Panc1 (cell line): ENCODE measurements at regions not wholly inside any gene's neighbourhood (a gene's known extent, or its start where the extent isn't known, plus 50 kb on each side); places are given as distances from the start of the nearest gene placed in this dataset.

Source experiments
- ATAC-seq: fragments of 200-7000 bp; cut with Tn5 transposase; 2 replicates; pipeline ENCODE4 v1.9.1; 2020; ENCODE audit warnings: mild to moderate bottlenecking, moderate library complexity
- BruUV-seq: library from RNA; stranded (reverse); fragments of 400-500 nt; replicated peaks from 2 replicates; lab custom pipeline; 2021; lab: Mats Ljungman, UMichigan
- CTCF ChIA-PET: fragments of 300-600 bp; sonication (Branson Sonifier 250); formaldehyde crosslinking; loops from one replicate; lab custom pipeline; 2022; ENCODE audit warnings: antibody characterized with exemption; lab: Charles Lee
- POLR2A ChIA-PET: fragments of 300-600 bp; sonication (Branson Sonifier 250); formaldehyde crosslinking; loops from one replicate; lab custom pipeline; 2022; ENCODE audit warnings: antibody characterized with exemption; lab: Charles Lee
- DNase-seq: peaks from one replicate; pipeline ENCODE4 v3.0.0-alpha.2; 2010; ENCODE audit warnings: low read depth, low spot score
- H3K27ac ChIP-seq: 2 replicates; pipeline ENCODE4 v1.5.1; 2011; ENCODE audit warnings: mild to moderate bottlenecking, low read length, inconsistent platforms
- H3K27me3 ChIP-seq: fragments of 200-500 bp; sonication (Bioruptor generic); 2 replicates; pipeline ENCODE4 v1.6.0; 2014; ENCODE audit warnings: low read length, inconsistent platforms; ENCODE audit not compliant: control insufficient read depth, insufficient read depth
- H3K36me3 ChIP-seq: fragments of 200-500 bp; sonication (Bioruptor generic); 2 replicates; pipeline ENCODE4 v1.5.1; 2014; ENCODE audit warnings: inconsistent platforms, mild to moderate bottlenecking, low read length, moderate library complexity; ENCODE audit not compliant: control insufficient read depth, insufficient read depth
- H3K4me1 ChIP-seq: 2 replicates; pipeline ENCODE4 v1.5.1; 2011; ENCODE audit warnings: inconsistent platforms, mild to moderate bottlenecking, low read length, moderate library complexity; ENCODE audit not compliant: control insufficient read depth, insufficient read depth
- H3K4me3 ChIP-seq, 2 experiments: 2 replicates each; pipeline ENCODE4 v1.5.1; 2011 to 2012; ENCODE audit warnings: low read depth in 2 of 2, low read length in 2 of 2, mild to moderate bottlenecking in 2 of 2, inconsistent platforms in 1 of 2, moderate library complexity in 1 of 2
- H3K9me3 ChIP-seq: fragments of 200-500 bp; sonication (Bioruptor generic); 2 replicates; pipeline ENCODE4 v1.5.1; 2014; ENCODE audit warnings: low read depth, mild to moderate bottlenecking, inconsistent platforms, low read length, moderate library complexity; ENCODE audit not compliant: control insufficient read depth, insufficient read depth
- POLR2AphosphoS5 ChIP-seq: IDR thresholded peaks from 2 replicates; pipeline ENCODE4 v1.6.1; 2012; ENCODE audit warnings: mild to moderate bottlenecking, low read depth, low read length, moderate library complexity
- REST ChIP-seq, 2 experiments: IDR thresholded peaks; 2 replicates each; pipeline ENCODE4 v1.6.1; 2011 to 2012; ENCODE audit warnings: low read depth in 2 of 2, control low read depth in 1 of 2, low read length in 1 of 2, mild to moderate bottlenecking in 1 of 2, moderate library complexity in 1 of 2; ENCODE audit not compliant: insufficient read depth in 1 of 2
- SIN3A ChIP-seq: IDR thresholded peaks from 2 replicates; pipeline ENCODE4 v1.6.1; 2012; ENCODE audit warnings: low read depth, mild to moderate bottlenecking, low read length, moderate library complexity, borderline replicate concordance; ENCODE audit not compliant: insufficient read depth
- TCF7L2 ChIP-seq: IDR thresholded peaks from 2 replicates; pipeline ENCODE4 v1.6.1; 2011; ENCODE audit warnings: mild to moderate bottlenecking, low read depth, low read length, inconsistent platforms
- in situ Hi-C: cut with HindIII; loops from 2 replicates; pipeline ENCODE4 v1.10.0; 2016; ENCODE audit warnings: low sequenced_read_pairs, low pct_unique_long_range_greater_than_20kb
- intact Hi-C: fragments of 100-400 bp; cut with micrococcal nuclease; formaldehyde crosslinking; loops from one replicate; pipeline ENCODE4 v1.10.0; 2022; ENCODE audit not compliant: unreplicated experiment
- TF ChIP-seq, protein P1 (sequence below): fragments of 450-650 bp; IDR thresholded peaks from 2 replicates; pipeline ENCODE4 v1.5.1; 2017; ENCODE audit warnings: mild to moderate bottlenecking

DNA sequence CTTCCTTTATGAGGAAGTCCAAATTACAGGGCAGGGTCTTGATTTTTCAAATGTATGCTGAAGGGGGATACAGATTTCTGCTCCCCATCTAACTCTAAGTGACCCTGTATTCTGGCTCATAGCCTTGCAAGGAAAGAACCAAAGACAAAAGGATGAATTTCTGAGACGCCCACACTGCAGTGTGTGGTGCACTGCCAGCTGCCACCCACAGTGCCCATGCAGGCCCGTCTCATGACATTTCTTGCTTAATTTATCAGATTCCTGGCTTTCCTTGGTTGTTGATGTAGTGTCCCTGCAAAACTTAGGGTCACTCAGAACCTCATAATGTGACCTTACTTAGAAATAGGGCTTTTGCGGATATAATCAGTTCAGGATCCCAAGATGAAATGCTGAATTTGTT lies 68.0 kb downstream of the CBLN4 start:
- H3K27me3 ChIP-seq = no peaks in the 10 kb centered on the region
- BruUV-seq = no TSS peak
- no peak overlapping the region for H3K4me3 ChIP-seq
- intact Hi-C loops = no loop called here
- in situ Hi-C loops = no loop called here
- ATAC-seq (no peak), DNase-seq (no peak)
- H3K27ac ChIP-seq = no peak overlapping the region
- H3K4me1 ChIP-seq = no peaks in the 10 kb centered on the region
- no peak for TF ChIP-seq SIN3A
- H3K36me3 ChIP-seq = no peaks in the 10 kb centered on the region
- ChIA-PET CTCF (no interaction called here), POLR2A (no interaction called here)
- H3K9me3 ChIP-seq = no peaks in the 10 kb centered on the region

DNA sequence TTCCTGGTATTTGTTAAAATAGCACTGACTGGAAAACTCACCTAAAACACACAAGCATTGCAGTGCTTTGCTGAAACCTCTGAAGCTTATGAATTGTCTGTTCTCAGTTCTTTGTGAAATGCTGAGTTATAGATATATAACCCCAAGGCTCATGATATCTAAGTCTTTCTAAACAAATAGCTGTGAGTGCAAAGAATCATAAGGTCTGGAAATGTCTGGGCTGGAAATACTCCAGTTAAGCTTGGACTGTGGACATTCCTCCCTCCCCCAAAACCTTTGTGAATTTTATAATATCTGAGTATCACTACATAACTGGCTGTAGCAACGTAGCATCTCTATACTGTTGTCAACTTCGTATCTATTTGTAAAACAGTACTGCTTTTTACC lies 69.1 kb downstream of the CBLN4 start:
- TF ChIP-seq REST (IDR thresholded peaks at IDR 0.05; ENCODE audit: insufficient read depth in 1 of 2, low read depth in 2 of 2, low read length in 1 of 2) (no peak), TCF7L2 (no peak), SIN3A (no peak), POLR2AphosphoS5 (no peak)
- TF ChIP-seq, protein P1, sequence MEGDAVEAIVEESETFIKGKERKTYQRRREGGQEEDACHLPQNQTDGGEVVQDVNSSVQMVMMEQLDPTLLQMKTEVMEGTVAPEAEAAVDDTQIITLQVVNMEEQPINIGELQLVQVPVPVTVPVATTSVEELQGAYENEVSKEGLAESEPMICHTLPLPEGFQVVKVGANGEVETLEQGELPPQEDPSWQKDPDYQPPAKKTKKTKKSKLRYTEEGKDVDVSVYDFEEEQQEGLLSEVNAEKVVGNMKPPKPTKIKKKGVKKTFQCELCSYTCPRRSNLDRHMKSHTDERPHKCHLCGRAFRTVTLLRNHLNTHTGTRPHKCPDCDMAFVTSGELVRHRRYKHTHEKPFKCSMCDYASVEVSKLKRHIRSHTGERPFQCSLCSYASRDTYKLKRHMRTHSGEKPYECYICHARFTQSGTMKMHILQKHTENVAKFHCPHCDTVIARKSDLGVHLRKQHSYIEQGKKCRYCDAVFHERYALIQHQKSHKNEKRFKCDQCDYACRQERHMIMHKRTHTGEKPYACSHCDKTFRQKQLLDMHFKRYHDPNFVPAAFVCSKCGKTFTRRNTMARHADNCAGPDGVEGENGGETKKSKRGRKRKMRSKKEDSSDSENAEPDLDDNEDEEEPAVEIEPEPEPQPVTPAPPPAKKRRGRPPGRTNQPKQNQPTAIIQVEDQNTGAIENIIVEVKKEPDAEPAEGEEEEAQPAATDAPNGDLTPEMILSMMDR = no peak
- ATAC-seq (no peak), DNase-seq (no peak)
- Histone ChIP-seq H3K36me3 (no peaks in the 10 kb centered on the region), H3K9me3 (no peaks in the 10 kb centered on the region), H3K27me3 (no peaks in the 10 kb centered on the region), H3K4me3 (no peak overlapping the region), H3K27ac (no peak overlapping the region), H3K4me1 (no peaks in the 10 kb centered on the region)
- BruUV-seq = no TSS peak
- CTCF ChIA-PET = no interaction called here
- in situ Hi-C loops = no loop called here
- intact Hi-C loops = no loop called here
- POLR2A ChIA-PET = no interaction called here

DNA sequence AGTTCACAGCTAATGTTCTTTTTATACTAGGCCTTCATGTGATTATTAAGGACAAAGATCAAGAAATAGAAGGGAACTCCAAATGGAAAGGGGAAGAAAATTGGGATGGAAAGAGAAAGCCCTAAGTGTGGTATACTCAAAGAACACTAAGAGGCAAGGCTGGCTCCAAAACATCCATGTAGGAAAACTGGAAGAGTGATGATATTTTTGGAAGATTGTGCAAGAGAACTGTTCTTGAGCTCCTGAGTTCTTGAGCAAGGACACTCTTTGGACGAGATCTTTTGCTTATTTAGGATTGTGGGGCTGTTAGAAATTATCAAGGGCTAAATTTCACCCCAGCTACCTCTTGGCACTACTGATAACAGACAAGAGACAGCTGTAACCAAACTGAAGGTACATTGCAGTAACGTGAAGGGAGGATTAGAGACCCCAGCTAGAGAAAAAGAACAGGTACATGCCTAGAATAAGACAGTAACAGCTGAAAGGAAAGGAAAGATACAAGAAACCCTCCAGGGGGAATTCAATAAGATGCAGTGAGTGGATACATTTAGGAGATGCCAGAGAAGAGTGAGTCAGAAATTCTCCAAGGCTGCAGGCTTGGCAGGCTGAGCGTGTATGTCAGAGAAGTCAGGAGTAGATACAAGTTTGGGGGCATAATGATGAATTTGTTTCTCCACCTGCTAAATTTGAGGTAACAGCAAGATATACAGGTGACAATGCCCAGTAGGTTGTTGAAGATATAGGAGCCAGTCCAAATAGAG lies 69.7 kb downstream of the CBLN4 start:
- BruUV-seq = no TSS peak
- TF ChIP-seq TCF7L2 (no peak), POLR2AphosphoS5 (no peak), SIN3A (no peak)
- TF ChIP-seq, protein P1 = no peak
- H3K4me1 ChIP-seq = no peaks in the 10 kb centered on the region
- no peaks in the 10 kb centered on the region for H3K9me3 ChIP-seq
- H3K27ac ChIP-seq = no peak overlapping the region
- no peak overlapping the region for H3K4me3 ChIP-seq
- H3K36me3 ChIP-seq = no peaks in the 10 kb centered on the region
- DNase-seq = no peak
- ATAC-seq = no peak
- intact Hi-C loops = no loop called here
- in situ Hi-C loops = no loop called here
- CTCF ChIA-PET = no interaction called here
- POLR2A ChIA-PET = no interaction called here
- H3K27me3 ChIP-seq = no peaks in the 10 kb centered on the region
